HEK293 (cell line): ENCODE measurements at regions not wholly inside any gene's neighbourhood (a gene's known extent, or its start where the extent isn't known, plus 50 kb on each side); places are given as distances from the start of the nearest gene placed in this dataset.

Source experiments
- ZNF174 ChIP-seq: fragments of 450-650 bp; formaldehyde crosslinking; IDR thresholded peaks from 2 replicates; pipeline ENCODE4 v1.5.0; 2017; ENCODE audit warnings: missing biosample characterization, mild to moderate bottlenecking, missing genetic modification characterization
- ZNF214 ChIP-seq: fragments of 450-650 bp; formaldehyde crosslinking; IDR thresholded peaks from 2 replicates; pipeline ENCODE4 v1.5.1; 2017; ENCODE audit warnings: missing biosample characterization, mild to moderate bottlenecking, missing genetic modification characterization, borderline replicate concordance
- ZNF580 ChIP-seq: fragments of 450-650 bp; formaldehyde crosslinking; IDR thresholded peaks from 2 replicates; pipeline ENCODE4 v1.5.1; 2016; ENCODE audit warnings: missing biosample characterization, missing genetic modification characterization
- TF ChIP-seq, protein P1 (sequence below): fragments of 450-650 bp; formaldehyde crosslinking; IDR thresholded peaks from 2 replicates; pipeline ENCODE4 v1.5.1; 2016; ENCODE audit warnings: missing biosample characterization, missing genetic modification characterization

GRCh38 chr10:10515479-10516204 is 502.0 kb upstream of the CELF2 start:
- TF ChIP-seq ZNF580 (tag by site-specific recombination) (no peak), ZNF174 (tag by site-specific recombination) (no peak), ZNF214 (no peak)
- TF ChIP-seq, protein P1, sequence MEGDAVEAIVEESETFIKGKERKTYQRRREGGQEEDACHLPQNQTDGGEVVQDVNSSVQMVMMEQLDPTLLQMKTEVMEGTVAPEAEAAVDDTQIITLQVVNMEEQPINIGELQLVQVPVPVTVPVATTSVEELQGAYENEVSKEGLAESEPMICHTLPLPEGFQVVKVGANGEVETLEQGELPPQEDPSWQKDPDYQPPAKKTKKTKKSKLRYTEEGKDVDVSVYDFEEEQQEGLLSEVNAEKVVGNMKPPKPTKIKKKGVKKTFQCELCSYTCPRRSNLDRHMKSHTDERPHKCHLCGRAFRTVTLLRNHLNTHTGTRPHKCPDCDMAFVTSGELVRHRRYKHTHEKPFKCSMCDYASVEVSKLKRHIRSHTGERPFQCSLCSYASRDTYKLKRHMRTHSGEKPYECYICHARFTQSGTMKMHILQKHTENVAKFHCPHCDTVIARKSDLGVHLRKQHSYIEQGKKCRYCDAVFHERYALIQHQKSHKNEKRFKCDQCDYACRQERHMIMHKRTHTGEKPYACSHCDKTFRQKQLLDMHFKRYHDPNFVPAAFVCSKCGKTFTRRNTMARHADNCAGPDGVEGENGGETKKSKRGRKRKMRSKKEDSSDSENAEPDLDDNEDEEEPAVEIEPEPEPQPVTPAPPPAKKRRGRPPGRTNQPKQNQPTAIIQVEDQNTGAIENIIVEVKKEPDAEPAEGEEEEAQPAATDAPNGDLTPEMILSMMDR, result no peak
